ENCODE measurements at regions not wholly inside any gene's neighbourhood (a gene's known extent, or its start where the extent isn't known, plus 50 kb on each side); places are given as distances from the start of the nearest gene placed in this dataset.
"Not testable (repeated sequence)": the region's sequence is repeated elsewhere in the genome, so short reads cannot be mapped to it uniquely, and the experiment has no call there.

DNA sequence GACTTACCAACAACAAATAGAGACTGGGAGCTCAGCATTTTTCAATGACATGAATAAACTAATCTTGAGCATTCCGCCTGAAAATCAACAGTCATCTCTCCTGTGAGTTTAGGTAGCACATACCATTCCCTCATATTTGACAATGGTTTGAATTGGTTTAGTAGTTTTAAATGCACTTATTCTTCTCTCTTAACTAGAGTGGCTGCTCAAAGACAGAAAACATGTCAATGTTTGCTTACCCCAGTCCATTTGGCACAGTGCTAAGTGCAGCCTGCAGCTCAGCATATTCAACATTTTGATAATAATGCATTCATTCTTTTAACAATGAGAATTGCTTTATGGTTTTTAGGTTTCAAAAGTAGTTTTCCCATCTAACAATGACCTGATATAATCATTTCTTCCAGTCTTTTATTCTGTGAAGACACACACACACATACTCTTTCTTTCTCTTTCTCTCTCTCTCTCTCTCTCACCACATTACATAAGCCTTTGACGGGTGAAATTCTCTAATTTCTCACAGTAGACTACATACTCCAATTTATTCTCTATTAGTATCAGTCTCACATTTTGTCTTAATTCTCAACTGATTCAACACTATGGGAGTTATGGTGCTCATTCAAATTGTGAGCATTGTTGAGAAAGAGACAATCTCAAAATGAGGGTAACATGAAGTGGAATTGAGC, 432.3 kb downstream of the LRRIQ3 start:
- no peak for DNase-seq

DNA sequence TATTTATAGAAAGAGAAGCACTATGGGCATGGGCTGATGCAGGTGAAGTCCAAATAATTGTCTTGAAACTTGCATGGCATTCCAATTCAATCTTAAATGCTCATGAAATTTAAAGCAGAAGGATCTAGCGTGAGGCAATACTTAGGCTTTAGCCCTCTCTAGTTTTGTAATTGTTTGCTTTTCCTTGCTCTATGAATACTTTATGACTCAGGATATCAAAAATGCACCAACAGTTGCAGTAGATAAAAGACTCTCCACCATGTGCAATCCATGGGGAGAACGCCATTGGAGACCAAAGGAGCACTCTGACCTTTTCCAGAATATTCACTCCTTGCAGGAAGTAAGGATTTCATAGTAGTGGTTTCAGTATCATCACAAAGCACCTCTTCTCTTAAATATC, 436.4 kb downstream of the LRRIQ3 start:
- DNase-seq = no peak

DNA sequence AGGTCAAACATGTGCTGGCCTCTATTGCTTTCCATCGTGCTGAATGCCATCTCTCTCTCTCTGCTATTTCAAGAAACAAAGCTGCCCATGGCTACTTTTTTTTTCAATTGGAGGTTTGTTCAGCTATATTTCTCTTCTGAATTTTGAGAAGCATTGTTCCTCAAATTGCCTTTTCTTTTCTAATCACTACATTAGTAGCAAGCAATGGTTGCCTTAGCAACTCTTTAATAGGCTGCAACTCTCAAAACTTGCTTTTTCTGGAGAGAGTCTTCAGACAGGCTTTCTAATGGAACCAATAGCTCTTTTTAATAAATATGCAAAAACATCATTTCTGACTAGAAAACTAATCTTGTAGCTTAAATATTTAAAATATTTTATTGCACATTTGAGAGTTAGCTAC, 439.0 kb downstream of the LRRIQ3 start:
- DNase-seq = no peak

DNA sequence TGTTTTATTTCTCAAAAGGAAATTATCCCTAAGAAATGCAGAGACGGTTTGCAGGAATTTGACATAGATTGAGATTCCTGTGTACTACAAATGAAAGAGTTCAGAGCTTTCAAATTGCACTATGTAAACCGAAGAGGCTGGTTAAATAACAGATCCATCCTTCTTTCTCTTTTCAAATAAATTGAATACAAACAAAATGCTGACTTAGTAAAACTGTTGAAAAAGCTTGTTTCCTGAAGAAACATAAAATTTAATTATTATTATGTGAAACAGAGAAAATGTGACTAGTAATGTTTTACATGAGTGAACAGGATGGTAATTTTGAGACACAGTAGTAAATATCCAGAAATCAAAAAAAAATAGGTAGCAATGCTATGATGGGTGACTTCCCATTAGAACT, 441.2 kb downstream of the LRRIQ3 start:
- no peak for DNase-seq

DNA sequence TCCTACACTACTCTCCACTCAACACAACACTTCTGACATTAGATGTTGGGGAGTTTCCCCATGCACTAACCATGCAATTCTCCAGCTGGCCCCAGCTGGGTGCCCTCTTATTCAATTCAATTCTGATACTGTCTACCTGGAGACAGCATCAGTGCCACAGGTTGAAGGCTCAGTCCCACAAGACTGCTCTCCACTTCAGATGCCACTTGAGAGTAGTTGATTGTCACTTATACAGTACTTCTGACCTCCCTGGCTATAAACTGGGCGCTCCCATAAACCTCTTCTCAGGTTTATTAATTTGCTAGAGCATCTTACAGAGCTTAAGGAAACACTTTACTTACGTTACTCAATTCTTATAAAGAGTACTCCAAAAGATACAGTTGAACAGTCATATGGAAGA, 442.3 kb downstream of the LRRIQ3 start:
- DNase-seq = no peak

DNA sequence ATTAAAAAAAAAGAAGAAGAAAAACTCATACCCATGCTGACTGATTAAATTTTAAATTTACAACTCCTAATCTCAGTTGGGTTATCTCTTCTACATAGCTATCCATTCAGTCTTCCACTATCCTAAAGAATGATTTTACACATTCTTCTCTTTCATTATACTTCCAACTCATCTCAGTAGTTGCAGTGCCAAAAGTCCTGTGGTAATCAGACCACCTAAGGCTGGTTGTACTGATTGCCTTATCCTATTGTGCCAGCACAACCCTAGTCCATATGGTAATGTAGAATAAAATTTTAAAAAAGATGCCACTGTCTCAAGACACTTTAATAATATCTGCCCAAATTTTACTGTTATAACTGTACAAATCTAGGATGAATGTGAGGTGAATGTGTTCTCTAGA, 448.0 kb downstream of the LRRIQ3 start:
- DNase-seq = no peak

DNA sequence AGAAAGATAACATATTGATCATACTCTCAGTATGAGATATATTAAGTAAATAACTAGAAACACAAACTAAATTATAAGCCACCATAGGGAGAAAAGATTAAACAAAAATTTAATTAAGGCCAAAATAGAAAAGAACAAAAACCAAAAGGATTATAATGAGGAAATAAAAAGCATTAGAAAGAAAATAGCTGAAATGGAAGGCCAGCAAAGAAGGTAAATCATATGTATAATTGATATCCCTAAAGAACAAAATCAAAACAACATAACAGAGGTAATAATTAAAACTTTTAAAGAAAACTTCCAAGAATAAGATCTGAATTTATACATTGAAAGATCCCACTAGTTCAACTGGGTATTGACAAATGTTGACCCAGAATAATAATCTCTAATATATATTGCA, 453.0 kb downstream of the LRRIQ3 start:
- no peak for DNase-seq

DNA sequence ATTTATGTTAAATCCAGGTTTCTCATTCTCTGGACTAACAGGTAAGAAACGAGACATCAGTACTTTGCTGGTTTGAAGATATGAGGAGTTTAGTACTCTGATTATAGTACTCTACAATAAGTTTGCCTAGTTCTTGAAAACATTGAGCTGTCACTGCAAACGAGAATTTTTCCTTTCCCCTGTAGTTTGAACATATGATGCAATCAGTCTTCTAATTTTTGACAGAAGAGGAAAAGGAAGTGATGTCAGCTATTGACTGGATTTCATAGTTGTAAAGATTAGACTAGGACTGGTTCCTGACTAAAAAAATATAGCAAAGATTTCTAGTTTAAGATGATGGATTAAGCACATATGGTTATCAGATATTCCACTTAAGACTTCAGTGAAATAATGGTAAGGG, 461.9 kb downstream of the LRRIQ3 start:
- DNase-seq = no peak

DNA sequence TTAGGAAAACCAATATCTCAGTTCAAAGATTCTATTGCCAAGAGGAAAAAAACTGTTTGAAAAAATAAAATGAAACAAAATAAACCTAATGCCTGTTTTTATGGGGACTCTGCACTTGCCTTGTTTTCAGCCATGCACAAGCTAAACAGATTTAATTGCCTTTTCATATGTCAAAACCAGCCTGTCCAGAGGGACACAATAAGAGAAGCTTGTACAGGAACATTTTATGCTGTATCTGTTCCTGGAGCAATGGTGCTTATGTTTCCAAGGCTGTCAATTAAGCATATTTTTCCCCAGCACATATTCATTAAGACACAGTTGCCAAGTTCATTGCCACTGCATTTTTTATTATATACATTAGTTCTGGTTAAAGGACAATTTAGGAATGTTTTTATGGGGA, 470.9 kb downstream of the LRRIQ3 start:
- no peak for DNase-seq

DNA sequence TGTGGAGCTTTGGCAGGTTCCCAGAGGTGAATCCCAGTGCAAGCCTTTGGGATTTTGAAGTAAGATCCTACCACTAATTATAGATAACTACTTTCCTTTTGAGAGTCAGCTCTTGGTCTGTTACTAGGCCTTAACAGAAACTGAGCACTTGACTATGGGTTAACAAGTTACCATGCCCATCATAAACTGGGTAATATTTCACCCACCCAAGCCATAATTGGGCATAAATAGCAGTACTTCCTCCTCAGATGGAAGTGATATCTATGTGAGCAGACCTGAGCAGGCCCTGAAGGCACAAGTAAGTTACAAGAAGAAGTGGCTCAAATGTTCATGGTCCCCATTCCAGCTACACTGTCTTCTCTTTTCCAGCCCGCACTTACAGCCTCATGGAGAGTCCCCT, 475.9 kb downstream of the LRRIQ3 start:
- no peak for DNase-seq

DNA sequence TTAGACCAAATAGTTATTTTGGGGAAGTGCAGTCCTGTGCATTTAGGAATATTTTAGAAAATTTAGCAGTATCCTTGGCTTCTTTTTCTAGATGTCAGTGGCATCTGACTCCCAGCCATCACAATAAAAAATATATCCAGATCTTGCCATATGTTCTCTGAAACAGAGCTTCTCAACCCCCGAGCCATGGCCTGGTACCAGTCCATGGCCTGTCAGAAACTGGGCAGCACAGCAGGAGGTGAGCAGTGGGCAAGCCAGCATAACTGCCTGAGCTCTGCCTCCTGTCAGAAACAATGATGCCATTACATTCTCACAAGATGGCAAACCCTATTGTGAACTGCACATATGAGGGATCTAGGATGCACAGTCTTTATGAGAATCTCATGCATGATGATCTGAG, 480.0 kb downstream of the LRRIQ3 start:
- DNase-seq = no peak

DNA sequence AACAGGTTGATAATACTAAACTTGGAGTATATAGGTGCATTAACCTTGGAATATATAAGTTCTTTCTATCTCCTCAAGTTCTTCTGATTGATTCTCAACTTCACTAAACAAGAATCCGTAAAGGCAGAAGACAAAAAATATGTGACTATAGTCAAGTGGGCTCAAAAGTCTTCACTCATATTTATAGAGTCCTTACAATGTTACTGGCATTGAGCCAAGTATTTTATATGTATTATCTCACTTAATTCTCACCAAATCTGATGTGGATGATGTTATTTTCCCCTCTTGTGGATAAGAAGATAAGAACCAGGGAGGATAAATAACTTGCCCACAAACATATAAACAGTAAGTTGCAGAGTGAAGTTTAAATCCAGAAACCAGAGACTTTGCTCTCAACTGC, 486.9 kb downstream of the LRRIQ3 start:
- no peak for DNase-seq

DNA sequence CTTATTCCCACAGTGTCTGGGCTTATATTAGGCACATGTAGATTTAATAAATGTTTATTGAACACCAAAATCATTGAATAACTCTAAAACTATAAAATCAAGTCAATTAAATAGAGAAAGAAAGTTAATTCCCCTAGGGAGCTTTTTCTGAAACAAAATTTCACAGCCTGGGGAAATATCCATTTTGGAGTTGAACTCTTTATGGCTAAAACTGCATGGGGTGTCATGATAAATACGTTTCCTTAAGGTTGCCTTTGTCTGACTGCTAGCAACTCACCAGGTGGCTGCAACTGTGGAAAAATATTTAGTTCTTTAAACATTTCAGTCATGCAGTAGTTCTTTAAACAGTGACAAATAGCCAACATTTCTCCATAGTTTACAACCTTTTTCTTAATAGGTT, 496.1 kb downstream of the LRRIQ3 start:
- no peak for DNase-seq

DNA sequence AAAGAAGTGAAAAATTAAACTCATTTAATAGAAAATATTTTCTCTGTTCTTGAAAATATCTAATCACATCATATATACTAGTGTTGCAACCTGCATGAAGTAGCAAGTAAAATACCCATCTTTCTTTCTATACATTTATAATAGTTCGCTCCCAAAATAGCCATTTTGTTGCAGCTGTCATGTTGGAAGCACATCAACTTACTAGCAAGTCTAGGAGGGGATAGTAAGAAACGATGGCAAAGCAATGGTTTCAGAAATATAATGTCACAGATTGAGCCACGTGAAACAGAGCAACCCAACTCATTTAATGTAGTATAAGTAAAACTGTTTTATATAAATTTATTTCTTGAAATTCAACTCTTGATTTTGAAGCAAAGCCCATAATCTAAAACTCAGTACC, 521.8 kb downstream of the LRRIQ3 start:
- DNase-seq = no peak

DNA sequence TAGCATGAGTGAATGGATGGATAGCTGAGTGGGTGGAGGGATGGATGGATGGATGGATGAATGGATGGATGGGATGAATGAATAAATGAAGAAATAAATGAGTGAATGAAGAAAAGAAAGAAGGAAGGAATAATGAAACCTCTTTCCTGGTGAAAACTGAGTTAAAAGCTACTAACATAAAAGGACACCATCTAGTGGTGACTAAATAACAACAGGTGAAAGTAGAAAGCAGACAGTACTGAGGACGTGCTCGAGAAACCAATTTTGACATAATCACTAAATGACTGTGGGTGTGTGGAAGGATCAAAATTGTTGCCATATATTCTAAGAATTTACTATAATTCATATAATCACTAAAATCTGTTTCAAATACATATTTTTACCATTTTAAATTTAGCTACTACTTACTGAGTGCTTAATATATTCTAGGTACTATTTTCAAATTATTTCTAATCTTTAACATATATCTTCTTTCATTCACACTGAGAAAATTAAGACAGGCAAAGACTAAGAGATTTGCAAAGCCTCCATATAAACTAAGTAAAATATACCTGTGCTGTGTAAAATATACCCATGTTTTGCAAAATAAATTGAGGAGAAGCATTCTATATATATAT, 522.9 kb downstream of the LRRIQ3 start:
- DNase-seq = no peak

DNA sequence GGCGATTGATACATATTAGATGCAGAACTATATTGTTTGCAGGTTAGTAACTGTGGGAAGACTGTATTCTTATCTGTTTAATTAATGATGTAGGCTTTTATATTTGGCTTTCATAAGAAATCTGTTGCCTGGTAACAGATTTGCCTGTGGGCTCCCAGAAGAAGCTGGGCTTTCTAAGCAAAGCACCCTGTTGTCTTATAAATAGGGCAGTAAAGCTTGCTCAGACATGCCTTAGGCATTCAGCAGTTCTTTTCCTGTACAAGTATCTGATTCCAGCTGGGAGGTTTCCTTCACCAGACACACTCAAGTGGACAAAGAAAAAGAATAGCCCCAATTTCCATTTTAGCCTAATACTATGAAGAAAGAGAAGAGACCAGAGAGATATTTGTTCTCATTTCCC, 524.0 kb downstream of the LRRIQ3 start:
- DNase-seq = no peak

DNA sequence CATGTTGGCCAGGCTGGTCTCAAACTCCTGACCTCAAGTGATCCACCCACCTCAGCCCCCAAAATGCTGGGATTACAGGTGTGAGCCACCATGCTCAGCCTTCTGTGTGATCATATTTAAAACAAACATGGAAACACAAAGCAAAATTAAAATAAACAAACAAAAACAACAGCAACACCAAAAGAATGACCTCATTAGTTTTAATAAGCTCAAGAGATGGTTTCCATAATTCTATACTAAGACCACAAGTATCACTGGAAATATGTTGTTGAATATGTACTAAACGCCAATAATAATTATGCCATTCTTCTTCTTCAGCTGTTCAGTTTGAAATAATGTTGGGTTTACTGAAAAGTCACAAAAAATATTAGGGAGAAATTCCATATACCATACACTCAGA, 526.4 kb downstream of the LRRIQ3 start:
- DNase-seq = no peak

DNA sequence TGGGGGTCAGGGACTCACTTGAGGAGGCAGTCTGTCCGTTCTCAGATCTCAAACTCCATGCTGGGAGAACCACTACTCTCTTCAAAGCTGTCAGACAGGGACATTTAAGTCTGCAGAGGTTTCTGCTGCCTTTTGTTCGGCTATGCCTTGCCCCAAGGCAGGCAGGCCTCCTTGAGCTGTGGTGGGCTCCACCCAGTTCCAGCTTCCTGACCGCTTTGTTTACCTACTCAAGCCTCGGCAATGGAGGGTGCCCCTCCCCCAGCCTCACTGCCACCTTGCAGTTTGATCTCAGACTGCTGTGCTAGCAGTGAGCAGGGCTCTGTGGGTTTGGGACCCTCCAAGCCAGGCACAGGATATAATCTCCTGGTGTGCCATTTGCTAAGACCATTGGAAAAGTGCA, 530.0 kb downstream of the LRRIQ3 start:
- DNase-seq = not testable (repeated sequence)

DNA sequence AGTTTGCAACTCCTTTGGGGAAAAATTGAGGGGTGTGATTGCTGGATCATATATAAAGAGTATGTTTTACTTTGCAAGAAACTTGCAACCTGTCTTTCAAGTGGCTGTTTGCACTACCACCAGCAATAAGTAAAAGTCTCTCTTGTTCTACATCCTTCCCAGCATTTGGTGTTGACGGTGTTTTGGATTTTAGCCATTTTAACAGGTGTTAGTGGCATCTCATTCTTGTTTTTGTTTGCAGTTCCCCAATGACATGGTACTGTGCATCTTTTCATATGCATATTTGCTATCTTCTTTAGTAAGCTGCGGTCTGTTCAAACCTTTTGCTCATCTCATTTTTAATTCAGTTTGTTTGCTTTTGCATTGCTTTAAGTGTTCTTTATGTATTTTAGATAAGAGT, 535.5 kb downstream of the LRRIQ3 start:
- DNase-seq = no peak

DNA sequence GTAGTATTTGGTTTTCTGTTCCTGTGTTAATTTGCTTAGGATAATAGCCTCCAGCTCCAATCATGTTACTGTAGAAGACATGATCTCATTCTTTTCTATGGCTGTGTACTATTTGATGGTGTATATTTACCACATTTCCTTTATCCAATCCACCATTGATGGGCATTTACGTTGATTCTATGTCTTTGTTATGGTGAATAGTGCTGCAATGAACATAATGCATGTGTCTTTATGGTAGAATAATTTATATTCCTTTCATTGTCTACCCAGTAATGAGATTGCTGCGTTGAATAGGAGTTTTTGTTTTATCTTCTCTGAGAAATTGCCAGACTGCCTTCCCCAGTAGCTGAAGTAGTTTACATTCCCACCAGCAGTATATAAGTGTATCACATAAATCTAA, 538.8 kb downstream of the LRRIQ3 start:
- no peak for DNase-seq

DNA sequence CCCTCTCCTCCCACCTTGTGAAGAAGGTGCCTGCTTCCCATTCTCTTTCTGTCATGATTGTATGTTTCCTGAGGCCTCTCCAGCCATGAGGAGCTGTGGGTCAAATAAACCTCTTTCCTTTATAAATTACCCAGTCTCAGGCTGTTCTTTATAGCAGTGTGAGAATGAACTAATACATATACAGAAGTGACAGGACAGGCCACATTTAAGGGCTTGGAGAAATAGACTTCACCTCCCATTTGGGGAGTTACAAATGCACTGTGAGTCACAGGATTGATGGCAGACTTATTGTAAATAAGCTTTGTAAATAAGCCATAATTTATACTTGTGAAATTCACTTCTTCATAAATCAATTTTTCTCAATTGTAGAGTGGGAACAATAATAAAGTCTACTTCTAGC, 543.3 kb downstream of the LRRIQ3 start:
- no peak for DNase-seq

DNA sequence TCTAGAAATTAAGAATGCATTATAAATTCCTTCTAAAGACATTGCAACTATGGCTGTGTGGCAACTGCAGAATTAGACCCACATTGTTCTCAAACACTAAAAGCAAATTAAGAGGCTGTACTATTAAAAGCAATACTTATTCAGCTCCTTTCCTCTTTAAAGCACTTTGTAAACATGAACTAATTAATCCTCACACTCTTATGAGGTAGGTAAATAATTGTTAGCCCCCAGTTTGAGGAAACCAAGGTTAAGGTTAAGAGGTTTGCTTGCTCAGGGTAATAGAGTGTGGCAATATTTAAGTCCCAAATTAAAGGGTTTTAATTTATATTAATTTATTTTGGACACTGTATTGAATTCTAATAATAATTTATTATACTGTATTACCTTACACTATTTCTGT, 553.8 kb downstream of the LRRIQ3 start:
- DNase-seq = no peak

DNA sequence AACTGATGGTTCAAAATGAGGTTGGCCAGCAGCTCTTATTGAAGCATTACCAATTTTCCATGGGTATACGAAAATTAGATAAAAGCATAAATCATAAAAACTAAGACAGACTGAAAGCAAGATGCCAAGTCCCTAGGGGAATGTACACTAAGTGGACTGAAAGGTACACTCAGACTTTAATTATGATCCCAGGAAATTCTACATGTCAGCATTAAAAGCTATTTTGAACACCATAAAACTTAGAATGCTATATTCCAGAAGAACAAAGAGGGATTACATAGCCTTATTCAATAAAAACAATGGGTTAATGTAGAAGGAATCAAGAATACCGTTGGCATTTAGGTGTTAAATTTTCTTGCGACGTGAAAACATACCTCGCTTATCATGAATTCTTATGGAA, 558.5 kb downstream of the LRRIQ3 start:
- no peak for DNase-seq

DNA sequence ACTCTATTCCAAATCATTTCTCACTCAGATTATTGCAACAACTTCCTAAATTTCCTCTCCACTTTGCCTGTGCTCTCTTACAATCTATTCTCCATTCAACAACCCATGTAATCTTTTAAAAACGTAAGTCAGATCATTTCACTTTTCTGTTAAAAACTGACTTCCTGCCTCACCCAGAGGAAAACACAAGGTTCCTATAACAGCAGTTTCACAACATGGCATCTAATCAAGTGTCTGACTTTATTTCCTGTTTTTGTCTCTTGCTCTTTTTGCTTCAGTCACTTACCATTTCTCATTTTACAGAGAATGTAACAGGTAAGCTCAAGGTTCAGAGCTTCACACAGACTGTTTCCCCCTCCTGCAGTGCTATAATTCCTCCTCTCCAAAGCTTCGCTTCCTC, 560.7 kb downstream of the LRRIQ3 start:
- no peak for DNase-seq

DNA sequence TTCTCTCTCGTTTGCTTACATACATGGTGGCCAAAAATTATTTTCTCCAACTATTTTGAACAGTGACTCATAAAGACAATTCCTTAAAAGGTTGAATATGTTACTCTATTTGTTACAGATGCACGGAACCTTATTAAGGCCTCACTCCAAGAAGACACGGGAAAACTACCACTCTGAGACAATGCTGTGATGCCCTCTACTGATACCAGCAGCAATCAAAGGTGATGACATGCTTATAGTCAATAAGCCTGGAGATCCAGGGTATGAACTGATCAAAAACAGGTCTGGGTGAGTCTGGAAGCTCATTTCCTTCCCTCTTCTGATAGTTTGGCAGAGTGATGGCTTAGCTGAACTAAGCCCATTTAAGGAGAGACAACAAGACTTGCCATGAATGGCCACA, 563.0 kb downstream of the LRRIQ3 start:
- DNase-seq = no peak
